ENCODE measurements at regions not wholly inside any gene's neighbourhood (a gene's known extent, or its start where the extent isn't known, plus 50 kb on each side); places are given as distances from the start of the nearest gene placed in this dataset.
"Not testable (repeated sequence)": the region's sequence is repeated elsewhere in the genome, so short reads cannot be mapped to it uniquely, and the experiment has no call there.

DNA sequence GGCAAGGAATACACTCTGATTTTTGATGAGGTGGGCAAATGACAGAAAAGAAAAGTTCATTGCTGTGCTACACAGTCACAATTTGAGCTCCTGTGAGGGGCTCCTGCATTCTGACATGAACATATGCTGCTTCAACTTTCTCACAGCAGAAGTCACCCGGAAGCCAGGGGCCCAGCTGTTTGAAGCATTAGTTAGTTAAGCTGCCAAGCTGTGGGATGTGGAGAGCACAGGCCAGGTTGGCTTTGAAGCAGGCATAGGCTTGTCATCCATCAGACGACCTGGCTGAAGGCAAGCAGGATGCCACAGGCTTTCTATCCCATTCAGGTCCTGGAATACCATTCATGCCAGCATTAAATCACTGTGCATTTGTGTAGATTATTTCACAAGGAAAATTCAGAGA, 63.1 kb downstream of the MTNR1B start:
- peak; percentile 23 for DNase-seq (ENCODE audit: low read depth, low spot score)

DNA sequence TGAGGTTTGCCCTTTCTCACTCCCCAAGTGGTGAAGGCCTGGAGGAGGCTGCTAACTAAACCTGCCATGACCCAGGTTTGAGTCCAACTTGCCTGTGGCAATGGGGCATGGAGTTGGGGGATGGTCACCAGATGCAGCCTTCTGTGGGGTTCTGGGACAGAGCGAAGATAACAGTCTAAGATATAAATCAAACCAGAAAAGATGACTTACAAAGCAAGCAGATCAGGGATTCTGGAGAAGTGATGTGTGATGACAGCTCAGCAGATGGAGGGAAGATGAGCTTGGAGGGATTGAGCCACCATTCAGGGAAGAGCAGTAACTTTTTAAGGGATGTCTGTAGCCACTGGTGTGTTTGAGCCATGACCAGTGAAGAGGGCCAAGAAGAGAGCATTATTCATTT, 63.6 kb downstream of the MTNR1B start:
- no peak for DNase-seq (ENCODE audit: low read depth, low spot score)

GRCh38 chr11:93034031-93034722, 64.7 kb downstream of the MTNR1B start:
- DNase-seq (ENCODE audit: low read depth, low spot score), result peak; percentile 92

GRCh38 chr11:93034723-93035039, 65.2 kb downstream of the MTNR1B start:
- DNase-seq (ENCODE audit: low read depth, low spot score), result no peak

DNA sequence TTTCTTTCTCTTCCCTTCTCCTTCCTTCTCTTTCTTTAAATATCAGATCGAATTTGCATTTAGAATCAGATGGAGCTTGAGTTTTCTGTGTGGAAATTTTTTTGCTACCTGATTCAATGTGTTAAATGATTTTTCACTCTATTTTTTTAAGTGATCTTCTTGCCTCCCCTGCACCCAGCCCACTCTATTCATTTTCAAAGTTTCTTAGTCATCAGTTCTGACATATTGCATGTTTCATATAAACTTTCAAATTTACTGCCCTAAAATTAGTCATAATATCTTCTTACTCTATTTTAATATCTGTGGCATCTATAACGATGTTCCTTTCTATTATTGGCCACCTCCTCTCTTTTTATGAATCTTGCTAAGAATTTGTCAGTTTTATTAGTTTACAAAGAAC, 69.1 kb downstream of the MTNR1B start:
- DNase-seq (ENCODE audit: low read depth, low spot score), result no peak

- no peak for DNase-seq (ENCODE audit: low read depth, low spot score)
Measured at GRCh38 chr11:93039531-93040240, 70.2 kb downstream of the MTNR1B start.

DNA sequence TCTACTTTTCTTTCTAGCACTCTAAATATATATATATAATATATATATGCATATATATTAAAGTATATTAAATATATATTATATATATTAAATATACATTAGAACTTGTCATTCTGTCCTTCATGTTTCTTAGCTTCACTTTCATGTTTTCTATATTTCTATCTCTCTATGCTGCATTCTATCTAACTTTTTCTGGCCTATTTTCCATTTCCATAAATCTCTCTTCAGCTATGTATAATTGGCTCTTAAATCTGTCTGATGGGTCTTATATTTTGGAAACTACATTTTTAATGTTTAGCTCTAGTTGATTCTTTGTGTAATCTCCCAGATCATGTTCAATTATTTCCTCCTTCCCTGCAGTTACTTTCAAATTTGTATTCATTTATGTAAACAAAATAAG, 72.2 kb downstream of the MTNR1B start:
- no peak for DNase-seq (ENCODE audit: low read depth, low spot score)

DNA sequence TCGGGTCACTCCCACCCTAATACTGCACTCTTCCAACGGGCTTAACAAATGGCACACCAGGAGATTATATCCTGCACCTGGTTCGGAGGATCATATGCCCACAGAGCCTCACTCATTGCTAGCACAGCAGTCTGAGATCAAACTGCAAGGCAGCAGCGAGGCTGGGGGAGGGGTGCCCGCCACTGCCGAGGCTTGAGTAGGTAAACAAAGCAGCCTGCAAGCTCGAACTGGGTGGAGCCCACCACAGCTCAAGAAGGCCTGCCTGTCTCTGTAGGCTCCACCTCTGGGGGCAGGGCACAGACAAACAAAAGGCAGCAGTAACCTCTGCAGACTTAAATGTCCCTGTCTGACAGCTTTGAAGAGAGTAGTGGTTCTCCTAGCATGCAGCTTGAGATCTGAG, 73.7 kb downstream of the MTNR1B start:
- not testable (repeated sequence) for DNase-seq (ENCODE audit: low read depth, low spot score)

DNA sequence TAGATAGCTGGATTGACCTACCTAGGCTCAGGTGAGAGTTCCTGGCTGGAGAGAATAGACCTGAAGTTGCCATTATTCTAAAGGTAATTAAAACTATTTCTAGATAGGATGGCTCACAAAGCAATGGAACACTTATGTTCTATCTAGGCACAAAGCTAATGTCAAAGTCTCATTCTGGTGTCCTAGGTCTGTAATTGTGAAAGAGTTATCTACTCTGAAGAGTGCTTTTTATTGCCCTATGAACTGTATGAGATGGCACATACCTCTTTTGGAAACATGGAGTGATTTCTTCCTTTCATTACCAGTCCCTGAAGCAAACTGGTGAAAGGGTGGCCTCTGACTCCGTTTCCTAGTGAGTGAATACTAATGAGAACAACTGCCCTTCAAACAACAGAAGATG, 80.3 kb downstream of the MTNR1B start:
- DNase-seq (ENCODE audit: low read depth, low spot score), result no peak

- no peak for DNase-seq (ENCODE audit: low read depth, low spot score)
Measured at GRCh38 chr11:93051186-93051585, 81.7 kb downstream of the MTNR1B start.

DNA sequence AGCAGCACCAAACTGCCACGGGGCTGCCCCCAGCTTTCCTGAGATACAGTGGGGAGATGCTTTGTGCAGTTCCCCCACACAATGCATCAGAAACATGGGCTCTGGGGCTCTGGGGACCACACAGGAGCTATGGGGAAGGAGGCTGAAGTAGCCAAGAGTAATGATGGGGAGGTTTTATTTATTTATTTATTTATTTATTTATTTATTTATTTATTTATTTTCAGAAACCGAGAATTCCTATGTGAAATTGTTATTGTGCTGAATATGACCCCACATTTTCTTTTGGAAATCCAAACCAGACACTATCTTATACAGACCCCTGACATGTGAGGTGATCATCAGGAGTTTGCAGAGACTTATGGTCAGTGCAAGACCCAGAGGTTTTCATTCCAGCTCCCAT, 84.4 kb downstream of the MTNR1B start:
- no peak for DNase-seq (ENCODE audit: low read depth, low spot score)

DNA sequence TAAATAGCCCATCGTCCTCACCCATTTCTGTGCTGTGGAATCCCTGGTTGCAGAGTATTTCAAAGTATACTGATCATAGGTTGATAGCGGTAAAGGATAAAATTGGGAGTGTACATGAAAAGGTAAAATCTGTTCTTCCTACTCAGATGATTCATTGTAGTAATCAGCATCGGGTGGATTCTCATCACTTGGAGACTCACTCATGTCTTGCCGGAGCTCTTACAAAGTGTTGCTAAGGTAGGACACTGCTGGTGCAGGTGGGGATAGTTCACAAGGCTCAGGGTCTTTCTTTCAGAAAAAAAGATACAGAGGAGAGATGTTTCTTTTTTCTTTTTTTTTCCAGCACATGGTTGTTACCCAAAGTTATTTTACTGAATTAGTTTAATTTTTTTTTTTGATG, 84.8 kb downstream of the MTNR1B start:
- no peak for DNase-seq (ENCODE audit: low read depth, low spot score)

- DNase-seq (ENCODE audit: low read depth, low spot score), result peak; percentile 72
Measured at GRCh38 chr11:93054881-93055280, 85.4 kb downstream of the MTNR1B start.

- peak; percentile 74 for DNase-seq (ENCODE audit: low read depth, low spot score)
Measured at GRCh38 chr11:93059117-93059957, 89.9 kb downstream of the MTNR1B start.

DNA sequence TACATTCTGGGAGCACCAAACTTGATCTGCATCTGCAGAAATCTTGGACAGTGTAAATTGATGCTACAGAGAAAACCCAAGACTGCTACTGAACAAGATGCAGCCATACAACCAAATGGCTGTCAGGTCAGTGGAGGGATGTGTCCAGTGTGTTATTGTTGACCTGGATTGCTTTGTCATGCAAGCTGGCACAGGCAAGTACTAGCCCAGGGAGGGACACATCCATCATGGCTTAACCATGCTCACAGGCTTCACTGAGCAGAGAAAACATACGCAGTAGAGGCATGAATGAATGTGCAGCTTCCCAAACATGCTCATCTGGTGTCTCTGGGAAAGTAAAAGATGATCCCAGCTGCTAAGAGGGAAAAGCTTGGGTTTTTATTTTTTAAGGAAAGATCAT, 93.6 kb downstream of the MTNR1B start:
- no peak for DNase-seq (ENCODE audit: low read depth, low spot score)

DNA sequence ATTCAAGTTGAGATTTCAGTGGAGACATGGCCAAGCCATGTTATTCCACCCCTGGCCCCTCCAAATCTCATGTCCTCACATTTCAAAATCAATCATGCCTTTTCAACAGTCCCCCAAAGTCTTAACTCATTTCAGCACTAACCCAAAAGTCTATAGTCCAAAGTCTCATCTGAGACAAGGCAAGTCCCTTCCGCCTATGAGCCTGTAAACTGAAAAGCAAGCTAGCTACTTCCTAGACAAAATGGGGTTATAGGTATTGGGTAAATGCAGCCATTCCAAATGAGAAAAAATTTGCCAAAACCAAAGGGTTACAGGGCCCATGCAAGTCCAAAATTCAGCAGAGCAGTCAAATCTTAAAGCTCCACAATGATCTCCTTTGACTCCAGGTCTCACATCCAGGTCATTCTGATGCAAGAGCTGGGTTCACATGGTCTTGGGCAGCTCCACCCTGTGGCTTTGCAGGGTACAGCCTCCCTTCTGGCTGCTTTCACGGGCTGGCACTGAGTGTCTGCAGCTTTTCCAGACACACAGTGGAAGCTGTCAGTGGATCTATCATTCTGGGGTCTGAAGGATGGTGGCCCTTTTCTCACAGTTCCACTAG, 95.7 kb downstream of the MTNR1B start:
- DNase-seq (ENCODE audit: low read depth, low spot score), result not testable (repeated sequence)

- no peak for DNase-seq (ENCODE audit: low read depth, low spot score)
Measured at GRCh38 chr11:93067881-93068390, 98.5 kb downstream of the MTNR1B start.

GRCh38 chr11:93072229-93072914, 102.9 kb downstream of the MTNR1B start:
- no peak for DNase-seq (ENCODE audit: low read depth, low spot score)

GRCh38 chr11:93073026-93073425, 103.6 kb downstream of the MTNR1B start:
- no peak for DNase-seq (ENCODE audit: low read depth, low spot score)

DNA sequence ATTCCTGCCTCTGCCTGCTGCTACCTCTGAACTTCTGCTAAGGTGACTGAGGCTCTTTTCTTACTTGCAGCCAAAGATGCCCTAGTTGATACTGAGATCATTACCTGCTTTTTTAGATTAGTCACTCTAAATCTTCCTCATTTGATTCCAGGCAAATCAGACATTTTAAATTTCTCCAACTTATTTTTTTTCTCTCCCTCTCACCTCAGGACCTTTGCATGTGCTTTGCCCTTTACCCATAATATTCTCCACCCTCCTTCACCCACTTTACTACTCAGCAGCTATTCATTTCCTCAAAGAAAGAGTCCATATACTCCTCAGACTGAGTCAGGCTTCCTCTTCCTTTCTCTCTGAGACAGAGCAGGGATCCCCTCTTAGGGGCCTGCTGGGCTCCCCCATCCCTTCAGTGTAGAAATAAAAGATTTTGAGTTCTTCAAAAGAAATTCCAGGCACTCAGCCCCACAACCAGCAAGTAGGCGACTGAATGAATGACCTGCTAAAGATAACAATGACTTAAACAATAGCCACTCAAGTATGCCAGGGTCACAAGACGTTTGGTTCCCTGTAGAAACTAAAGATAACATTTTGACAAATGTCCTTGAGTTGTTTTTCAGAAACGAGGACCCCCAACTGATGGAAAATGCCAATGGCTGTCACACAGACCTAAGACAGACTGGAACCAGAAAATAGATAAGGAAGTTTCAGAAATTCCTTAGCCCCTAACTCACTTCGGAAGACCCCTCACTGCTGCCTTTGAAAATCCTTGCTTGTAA, 104.2 kb downstream of the MTNR1B start:
- no peak for DNase-seq (ENCODE audit: low read depth, low spot score)

DNA sequence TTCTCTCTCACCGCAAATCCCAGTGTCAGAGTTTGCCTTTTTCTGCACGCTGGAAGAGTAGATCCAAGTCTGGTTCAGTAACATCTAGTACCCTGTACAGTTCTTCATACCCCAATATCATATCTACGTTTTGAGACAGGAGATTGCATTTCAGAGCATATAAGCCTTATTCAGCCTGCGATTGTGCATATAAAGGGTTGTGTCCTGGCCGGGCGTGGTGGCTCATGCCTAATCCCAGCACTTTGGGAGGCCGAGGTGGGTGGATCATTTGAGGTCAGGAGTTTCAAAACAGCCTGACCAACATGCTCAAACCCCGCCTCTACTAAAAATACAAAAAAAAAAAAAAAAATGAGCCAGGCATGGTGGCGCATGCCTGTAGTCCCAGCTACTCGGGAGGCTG, 104.9 kb downstream of the MTNR1B start:
- DNase-seq (ENCODE audit: low read depth, low spot score), result no peak
